ENCODE measurements at regions not wholly inside any gene's neighbourhood (a gene's known extent, or its start where the extent isn't known, plus 50 kb on each side); places are given as distances from the start of the nearest gene placed in this dataset.

DNA sequence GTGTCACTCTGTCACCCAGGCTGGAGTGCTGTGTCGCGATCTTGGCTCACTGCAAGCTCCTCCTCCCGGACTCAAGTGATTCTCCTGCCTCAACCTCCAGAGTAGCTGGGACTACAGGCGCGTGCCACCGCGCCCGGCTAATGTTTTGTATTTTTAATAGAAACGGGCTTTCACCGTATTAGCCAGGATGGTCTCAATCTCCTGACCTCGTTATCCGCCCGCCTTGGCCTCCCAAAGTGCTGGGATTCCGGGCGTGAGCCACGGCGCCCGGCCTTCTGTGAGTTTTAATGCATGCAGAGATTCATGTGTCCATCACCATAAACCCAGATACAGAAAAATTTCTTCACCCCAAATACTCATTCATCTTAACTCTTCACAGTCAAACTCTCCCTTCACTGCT is 1046.7 kb downstream of the CDH9 start:
- TF ChIP-seq, protein P1, sequence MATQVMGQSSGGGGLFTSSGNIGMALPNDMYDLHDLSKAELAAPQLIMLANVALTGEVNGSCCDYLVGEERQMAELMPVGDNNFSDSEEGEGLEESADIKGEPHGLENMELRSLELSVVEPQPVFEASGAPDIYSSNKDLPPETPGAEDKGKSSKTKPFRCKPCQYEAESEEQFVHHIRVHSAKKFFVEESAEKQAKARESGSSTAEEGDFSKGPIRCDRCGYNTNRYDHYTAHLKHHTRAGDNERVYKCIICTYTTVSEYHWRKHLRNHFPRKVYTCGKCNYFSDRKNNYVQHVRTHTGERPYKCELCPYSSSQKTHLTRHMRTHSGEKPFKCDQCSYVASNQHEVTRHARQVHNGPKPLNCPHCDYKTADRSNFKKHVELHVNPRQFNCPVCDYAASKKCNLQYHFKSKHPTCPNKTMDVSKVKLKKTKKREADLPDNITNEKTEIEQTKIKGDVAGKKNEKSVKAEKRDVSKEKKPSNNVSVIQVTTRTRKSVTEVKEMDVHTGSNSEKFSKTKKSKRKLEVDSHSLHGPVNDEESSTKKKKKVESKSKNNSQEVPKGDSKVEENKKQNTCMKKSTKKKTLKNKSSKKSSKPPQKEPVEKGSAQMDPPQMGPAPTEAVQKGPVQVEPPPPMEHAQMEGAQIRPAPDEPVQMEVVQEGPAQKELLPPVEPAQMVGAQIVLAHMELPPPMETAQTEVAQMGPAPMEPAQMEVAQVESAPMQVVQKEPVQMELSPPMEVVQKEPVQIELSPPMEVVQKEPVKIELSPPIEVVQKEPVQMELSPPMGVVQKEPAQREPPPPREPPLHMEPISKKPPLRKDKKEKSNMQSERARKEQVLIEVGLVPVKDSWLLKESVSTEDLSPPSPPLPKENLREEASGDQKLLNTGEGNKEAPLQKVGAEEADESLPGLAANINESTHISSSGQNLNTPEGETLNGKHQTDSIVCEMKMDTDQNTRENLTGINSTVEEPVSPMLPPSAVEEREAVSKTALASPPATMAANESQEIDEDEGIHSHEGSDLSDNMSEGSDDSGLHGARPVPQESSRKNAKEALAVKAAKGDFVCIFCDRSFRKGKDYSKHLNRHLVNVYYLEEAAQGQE (IDR thresholded peaks at IDR 0.05; ENCODE audit: low read depth, low read length): no peak
- TF ChIP-seq POLR2A (IDR thresholded peaks at IDR 0.05; ENCODE audit: low read depth, low read length) (no peak), CREB1 (IDR thresholded peaks at IDR 0.05; ENCODE audit: low read depth) (no peak)
- TF ChIP-seq, protein P2, sequence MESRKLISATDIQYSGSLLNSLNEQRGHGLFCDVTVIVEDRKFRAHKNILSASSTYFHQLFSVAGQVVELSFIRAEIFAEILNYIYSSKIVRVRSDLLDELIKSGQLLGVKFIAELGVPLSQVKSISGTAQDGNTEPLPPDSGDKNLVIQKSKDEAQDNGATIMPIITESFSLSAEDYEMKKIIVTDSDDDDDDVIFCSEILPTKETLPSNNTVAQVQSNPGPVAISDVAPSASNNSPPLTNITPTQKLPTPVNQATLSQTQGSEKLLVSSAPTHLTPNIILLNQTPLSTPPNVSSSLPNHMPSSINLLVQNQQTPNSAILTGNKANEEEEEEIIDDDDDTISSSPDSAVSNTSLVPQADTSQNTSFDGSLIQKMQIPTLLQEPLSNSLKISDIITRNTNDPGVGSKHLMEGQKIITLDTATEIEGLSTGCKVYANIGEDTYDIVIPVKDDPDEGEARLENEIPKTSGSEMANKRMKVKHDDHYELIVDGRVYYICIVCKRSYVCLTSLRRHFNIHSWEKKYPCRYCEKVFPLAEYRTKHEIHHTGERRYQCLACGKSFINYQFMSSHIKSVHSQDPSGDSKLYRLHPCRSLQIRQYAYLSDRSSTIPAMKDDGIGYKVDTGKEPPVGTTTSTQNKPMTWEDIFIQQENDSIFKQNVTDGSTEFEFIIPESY (IDR thresholded peaks at IDR 0.05): no peak
